HepG2 (cell line): ENCODE measurements at regions not wholly inside any gene's neighbourhood (a gene's known extent, or its start where the extent isn't known, plus 50 kb on each side); places are given as distances from the start of the nearest gene placed in this dataset.

ENCODE experiments used
- ATAC-seq: fragments of 200-7000 bp; cut with Tn5 transposase; 3 replicates; pipeline ENCODE4 v1.9.1; 2020; ENCODE audit warnings: mild to moderate bottlenecking, moderate library complexity
- BruUV-seq: library from RNA; stranded (reverse); fragments of 400-500 nt; replicated peaks from 2 replicates; lab custom pipeline; 2021; lab: Mats Ljungman, UMichigan
- CTCF ChIA-PET: fragments of 300-600 bp; formaldehyde crosslinking; extraction: SDS; loops from one replicate; lab custom pipeline; 2021; ENCODE audit warnings: low total read pairs, inconsistent platforms, low intra/inter-chr PET ratio; lab: Yijun Ruan, JAX
- POLR2A ChIA-PET: fragments of 350-600 bp; sonication (Branson Sonifier 250); formaldehyde crosslinking; loops from one replicate; lab custom pipeline; 2020; ENCODE audit warnings: antibody characterized with exemption, inconsistent platforms; lab: Yijun Ruan, JAX
- DNase-seq: peaks from one replicate; pipeline ENCODE4 v3.0.0-alpha.2; 2015; ENCODE audit warnings: low spot score
- FAIRE-seq: peaks from 3 replicates; lab custom pipeline; 2011; peaks lifted over from hg19 to GRCh38; lab: Jason Lieb, UNC
- H2AFZ ChIP-seq: one replicate; pipeline ENCODE4 v1.6.1; 2011; ENCODE audit warnings: low read length, inconsistent platforms
- H3K27ac ChIP-seq: fragments of 300-600 bp; 3 replicates; pipeline ENCODE4 v1.8.0; 2011; ENCODE audit warnings: mixed run types, mild to moderate bottlenecking, mixed read lengths, low read length, inconsistent platforms; ENCODE audit not compliant: insufficient read depth; ENCODE audit errors: extremely low read length
- H3K27me3 ChIP-seq, 2 experiments: fragments of 200-600 bp in 1 of 2; 2 replicates in 1 of 2; 3 replicates in 1 of 2; pipeline versions ENCODE4 v1.6.0 to v1.8.0; 2011; ENCODE audit warnings: low read length in 2 of 2, mild to moderate bottlenecking in 2 of 2, moderate library complexity in 2 of 2, inconsistent platforms in 1 of 2; ENCODE audit not compliant: insufficient read depth in 2 of 2, control insufficient read depth in 1 of 2
- H3K36me3 ChIP-seq, 2 experiments: fragments of 200-600 bp in 1 of 2; replicated peaks in 1 of 2; 2 replicates in 1 of 2; 3 replicates in 1 of 2; pipeline versions ENCODE4 v1.5.1 to v1.8.0; 2011; ENCODE audit warnings: low read length in 2 of 2, inconsistent platforms in 1 of 2; ENCODE audit not compliant: insufficient read depth in 2 of 2, control insufficient read depth in 1 of 2
- H3K4me1 ChIP-seq: 2 replicates; pipeline ENCODE4 v1.5.1; 2012; ENCODE audit warnings: low read length, inconsistent platforms; ENCODE audit not compliant: insufficient read depth
- H3K4me2 ChIP-seq: 2 replicates; pipeline ENCODE4 v1.6.0; 2011; ENCODE audit warnings: low read depth, low read length, inconsistent platforms
- H3K4me3 ChIP-seq, 3 experiments: fragments of 200-600 bp in 1 of 3; sonication (generic), shearing (Covaris generic) in 1 of 3; replicated peaks in 1 of 3; 2 replicates each; pipeline ENCODE4 v1.5.1; 2011 to 2016; ENCODE audit warnings: low read length in 3 of 3, inconsistent platforms in 2 of 3, low read depth in 2 of 3, mild to moderate bottlenecking in 2 of 3, control low read depth in 1 of 3, mixed read lengths in 1 of 3; ENCODE audit not compliant: insufficient read depth in 1 of 3
- H3K79me2 ChIP-seq: one replicate; pipeline ENCODE4 v1.6.1; 2011; ENCODE audit warnings: low read length, inconsistent platforms; ENCODE audit not compliant: insufficient read depth
- H3K9ac ChIP-seq: 2 replicates; pipeline ENCODE4 v1.6.0; 2011; ENCODE audit warnings: mild to moderate bottlenecking, low read depth, low read length, inconsistent platforms; ENCODE audit not compliant: insufficient read depth
- H3K9me3 ChIP-seq: 2 replicates; pipeline ENCODE4 v1.5.1; 2012; ENCODE audit warnings: mild to moderate bottlenecking, low read length
- H4K20me1 ChIP-seq: 2 replicates; pipeline ENCODE4 v1.6.0; 2011; ENCODE audit warnings: inconsistent platforms, mild to moderate bottlenecking, low read length, moderate library complexity; ENCODE audit not compliant: insufficient read depth
- CHD2 ChIP-seq: IDR thresholded peaks from 2 replicates; pipeline ENCODE4 v1.6.1; 2011; ENCODE audit warnings: low read depth, low read length, improper control_type of control experiment
- FOXP4 ChIP-seq: sonication (generic); formaldehyde crosslinking; IDR thresholded peaks from 2 replicates; pipeline ENCODE4 v1.4.0; 2020; ENCODE audit warnings: missing genetic modification reagents
- HNRNPLL ChIP-seq: fragments of 200-400 bp; formaldehyde crosslinking; IDR thresholded peaks from 2 replicates; pipeline ENCODE4 v1.6.1; 2017; ENCODE audit warnings: mild to moderate bottlenecking, low read depth, low read length; ENCODE audit not compliant: poor library complexity, severe bottlenecking
- IKZF4 ChIP-seq: sonication (generic); formaldehyde crosslinking; IDR thresholded peaks from 2 replicates; pipeline ENCODE4 v1.5.1; 2020; ENCODE audit warnings: borderline replicate concordance, mild to moderate bottlenecking, low read depth, missing genetic modification reagents; ENCODE audit errors: not compliant biosample characterization
- ISX ChIP-seq: sonication (generic); formaldehyde crosslinking; conservative IDR thresholded peaks from 2 replicates; pipeline ENCODE4 v1.5.0; 2020; ENCODE audit warnings: missing genetic modification reagents
- KDM5B ChIP-seq: sonication (generic); formaldehyde crosslinking; IDR thresholded peaks from 2 replicates; pipeline ENCODE4 v1.4.0; 2020; ENCODE audit warnings: missing genetic modification reagents, mild to moderate bottlenecking, borderline replicate concordance
- KLF16 ChIP-seq, 2 experiments: sonication (generic) in 1 of 2; formaldehyde crosslinking in 1 of 2; IDR thresholded peaks; 2 replicates each; pipeline versions ENCODE4 v1.6.1 to v1.8.0; 2016 to 2023; ENCODE audit warnings: missing genetic modification reagents in 2 of 2, missing compliant biosample characterization in 1 of 2
- NPAS2 ChIP-seq: sonication (generic); formaldehyde crosslinking; IDR thresholded peaks from 2 replicates; pipeline ENCODE4 v1.8.0; 2022; ENCODE audit warnings: mild to moderate bottlenecking, missing genetic modification reagents, borderline replicate concordance
- PPARG ChIP-seq: conservative IDR thresholded peaks from 2 replicates; pipeline ENCODE4 v1.6.1; 2016; ENCODE audit warnings: missing biosample characterization, missing genetic modification reagents
- SOX13 ChIP-seq, 3 experiments: fragments of 450-650 bp in 1 of 3; sonication (generic) in 1 of 3; formaldehyde crosslinking in 1 of 3; IDR thresholded peaks in 2 of 3; conservative IDR thresholded peaks in 1 of 3; 2 replicates each; pipeline versions ENCODE4 v1.5.0 to v1.6.1; 2016 to 2020; ENCODE audit warnings: antibody characterized with exemption in 1 of 3, mild to moderate bottlenecking in 1 of 3, missing compliant biosample characterization in 1 of 3, missing genetic modification reagents in 1 of 3, moderate library complexity in 1 of 3
- ZNF296 ChIP-seq: sonication (generic); formaldehyde crosslinking; conservative IDR thresholded peaks from 2 replicates; pipeline ENCODE4 v1.5.0; 2020; ENCODE audit warnings: mild to moderate bottlenecking, missing genetic modification reagents
- ZNF432 ChIP-seq: sonication (generic); formaldehyde crosslinking; IDR thresholded peaks from 2 replicates; pipeline ENCODE4 v1.5.0; 2020; ENCODE audit warnings: missing genetic modification reagents, mild to moderate bottlenecking, borderline replicate concordance
- ZNF616 ChIP-seq: sonication (generic); formaldehyde crosslinking; IDR thresholded peaks from 2 replicates; pipeline ENCODE4 v1.5.0; 2020; ENCODE audit warnings: low read depth, mild to moderate bottlenecking, missing genetic modification reagents
- WGBS: methylation state at CpG from one replicate; pipeline ENCODE4 v1.1.6; 2017; ENCODE audit warnings: low lambda C conversion rate; 5-methylcytosine and 5-hydroxymethylcytosine counted together
- in situ Hi-C: cut with HindIII; loops from 2 replicates; pipeline ENCODE4 v1.10.0; 2017; ENCODE audit warnings: low pct_unique_long_range_greater_than_20kb; ENCODE audit not compliant: extremely low pct_ligation_motif_present
- intact Hi-C: fragments of 100-400 bp; cut with micrococcal nuclease; formaldehyde crosslinking; loops from one replicate; pipeline ENCODE4 v1.10.0; 2022; ENCODE audit not compliant: unreplicated experiment
- TF ChIP-seq, protein P1 (sequence below): sonication (generic); formaldehyde crosslinking; IDR thresholded peaks from 2 replicates; pipeline ENCODE4 v1.5.0; 2020; ENCODE audit warnings: mild to moderate bottlenecking, missing genetic modification reagents, borderline replicate concordance
- TF ChIP-seq, protein P2 (sequence below): IDR thresholded peaks from 2 replicates; pipeline ENCODE4 v1.6.1; 2012; ENCODE audit warnings: inconsistent platforms

DNA sequence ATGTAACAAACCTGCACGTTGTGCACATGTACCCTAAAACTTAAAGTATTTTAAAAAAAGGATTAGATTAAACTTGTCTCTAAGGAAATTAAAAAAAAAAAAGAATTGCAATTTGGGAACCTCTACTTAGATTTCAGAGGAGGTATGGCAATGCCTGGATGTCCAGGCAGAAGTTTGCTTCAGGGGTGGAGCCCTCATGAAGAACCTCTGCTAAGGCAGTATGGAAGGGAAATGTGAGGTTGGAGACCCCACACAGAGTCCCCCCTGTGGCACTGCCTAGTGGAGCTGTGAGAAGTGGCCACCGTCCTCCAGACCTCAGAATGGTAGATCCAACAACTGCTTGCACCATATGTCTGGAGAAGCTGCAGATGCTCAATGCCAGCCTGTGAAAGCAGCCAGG is 279.6 kb upstream of the CCDC196 start:
- no peaks in the 10 kb centered on the region for H3K27me3 ChIP-seq
- ChIA-PET CTCF (no interaction called here), POLR2A (no interaction called here)
- H3K9me3 ChIP-seq = peaks cover 25% of the 10 kb centered on the region
- H3K79me2 ChIP-seq = no peaks in the 10 kb centered on the region
- H3K9ac ChIP-seq = no peak overlapping the region
- H3K27ac ChIP-seq = no peak overlapping the region
- H4K20me1 ChIP-seq = no peaks in the 10 kb centered on the region
- intact Hi-C loops = no loop called here
- ATAC-seq (no peak), DNase-seq (no peak), FAIRE-seq (no peak)
- H2AFZ ChIP-seq = no peak overlapping the region
- WGBS = 0% methylated on average over 1 of the region's 2 CpGs
- in situ Hi-C loops = no loop called here
- BruUV-seq = no TSS peak
- no peaks in the 10 kb centered on the region for H3K36me3 ChIP-seq
- H3K4me1 ChIP-seq = no peaks in the 10 kb centered on the region
- no peak overlapping the region for H3K4me2 ChIP-seq
- no peak overlapping the region for H3K4me3 ChIP-seq
- TF ChIP-seq HNRNPLL (no peak), CHD2 (no peak), ZNF432 (CRISPR knock-in tag) (no peak), KLF16 (CRISPR knock-in tag; IDR thresholded peaks at IDR 0.05) (no peak), SOX13 (IDR thresholded peaks at IDR 0.05) (no peak), SOX13 (CRISPR knock-in tag; conservative IDR thresholded peaks at IDR 0.05 in 1 of 2, IDR thresholded peaks at IDR 0.05 in 1 of 2) (no peak), IKZF4 (no peak), ISX (CRISPR knock-in tag) (no peak), NPAS2 (no peak), KDM5B (no peak), ZNF296 (no peak), ZNF616 (CRISPR knock-in tag) (no peak), FOXP4 (no peak), PPARG (no peak)
- TF ChIP-seq, protein P1, sequence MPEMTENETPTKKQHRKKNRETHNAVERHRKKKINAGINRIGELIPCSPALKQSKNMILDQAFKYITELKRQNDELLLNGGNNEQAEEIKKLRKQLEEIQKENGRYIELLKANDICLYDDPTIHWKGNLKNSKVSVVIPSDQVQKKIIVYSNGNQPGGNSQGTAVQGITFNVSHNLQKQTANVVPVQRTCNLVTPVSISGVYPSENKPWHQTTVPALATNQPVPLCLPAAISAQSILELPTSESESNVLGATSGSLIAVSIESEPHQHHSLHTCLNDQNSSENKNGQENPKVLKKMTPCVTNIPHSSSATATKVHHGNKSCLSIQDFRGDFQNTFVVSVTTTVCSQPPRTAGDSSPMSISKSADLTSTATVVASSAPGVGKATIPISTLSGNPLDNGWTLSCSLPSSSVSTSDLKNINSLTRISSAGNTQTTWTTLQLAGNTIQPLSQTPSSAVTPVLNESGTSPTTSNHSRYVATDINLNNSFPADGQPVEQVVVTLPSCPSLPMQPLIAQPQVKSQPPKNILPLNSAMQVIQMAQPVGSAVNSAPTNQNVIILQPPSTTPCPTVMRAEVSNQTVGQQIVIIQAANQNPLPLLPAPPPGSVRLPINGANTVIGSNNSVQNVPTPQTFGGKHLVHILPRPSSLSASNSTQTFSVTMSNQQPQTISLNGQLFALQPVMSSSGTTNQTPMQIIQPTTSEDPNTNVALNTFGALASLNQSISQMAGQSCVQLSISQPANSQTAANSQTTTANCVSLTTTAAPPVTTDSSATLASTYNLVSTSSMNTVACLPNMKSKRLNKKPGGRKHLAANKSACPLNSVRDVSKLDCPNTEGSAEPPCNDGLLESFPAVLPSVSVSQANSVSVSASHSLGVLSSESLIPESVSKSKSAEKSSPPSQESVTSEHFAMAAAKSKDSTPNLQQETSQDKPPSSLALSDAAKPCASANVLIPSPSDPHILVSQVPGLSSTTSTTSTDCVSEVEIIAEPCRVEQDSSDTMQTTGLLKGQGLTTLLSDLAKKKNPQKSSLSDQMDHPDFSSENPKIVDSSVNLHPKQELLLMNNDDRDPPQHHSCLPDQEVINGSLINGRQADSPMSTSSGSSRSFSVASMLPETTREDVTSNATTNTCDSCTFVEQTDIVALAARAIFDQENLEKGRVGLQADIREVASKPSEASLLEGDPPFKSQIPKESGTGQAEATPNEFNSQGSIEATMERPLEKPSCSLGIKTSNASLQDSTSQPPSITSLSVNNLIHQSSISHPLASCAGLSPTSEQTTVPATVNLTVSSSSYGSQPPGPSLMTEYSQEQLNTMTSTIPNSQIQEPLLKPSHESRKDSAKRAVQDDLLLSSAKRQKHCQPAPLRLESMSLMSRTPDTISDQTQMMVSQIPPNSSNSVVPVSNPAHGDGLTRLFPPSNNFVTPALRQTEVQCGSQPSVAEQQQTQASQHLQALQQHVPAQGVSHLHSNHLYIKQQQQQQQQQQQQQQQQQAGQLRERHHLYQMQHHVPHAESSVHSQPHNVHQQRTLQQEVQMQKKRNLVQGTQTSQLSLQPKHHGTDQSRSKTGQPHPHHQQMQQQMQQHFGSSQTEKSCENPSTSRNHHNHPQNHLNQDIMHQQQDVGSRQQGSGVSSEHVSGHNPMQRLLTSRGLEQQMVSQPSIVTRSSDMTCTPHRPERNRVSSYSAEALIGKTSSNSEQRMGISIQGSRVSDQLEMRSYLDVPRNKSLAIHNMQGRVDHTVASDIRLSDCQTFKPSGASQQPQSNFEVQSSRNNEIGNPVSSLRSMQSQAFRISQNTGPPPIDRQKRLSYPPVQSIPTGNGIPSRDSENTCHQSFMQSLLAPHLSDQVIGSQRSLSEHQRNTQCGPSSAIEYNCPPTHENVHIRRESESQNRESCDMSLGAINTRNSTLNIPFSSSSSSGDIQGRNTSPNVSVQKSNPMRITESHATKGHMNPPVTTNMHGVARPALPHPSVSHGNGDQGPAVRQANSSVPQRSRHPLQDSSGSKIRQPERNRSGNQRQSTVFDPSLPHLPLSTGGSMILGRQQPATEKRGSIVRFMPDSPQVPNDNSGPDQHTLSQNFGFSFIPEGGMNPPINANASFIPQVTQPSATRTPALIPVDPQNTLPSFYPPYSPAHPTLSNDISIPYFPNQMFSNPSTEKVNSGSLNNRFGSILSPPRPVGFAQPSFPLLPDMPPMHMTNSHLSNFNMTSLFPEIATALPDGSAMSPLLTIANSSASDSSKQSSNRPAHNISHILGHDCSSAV = no peak
- TF ChIP-seq, protein P2, sequence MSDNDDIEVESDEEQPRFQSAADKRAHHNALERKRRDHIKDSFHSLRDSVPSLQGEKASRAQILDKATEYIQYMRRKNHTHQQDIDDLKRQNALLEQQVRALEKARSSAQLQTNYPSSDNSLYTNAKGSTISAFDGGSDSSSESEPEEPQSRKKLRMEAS = no peak
